GM23248 (cell line): ENCODE measurements at regions not wholly inside any gene's neighbourhood (a gene's known extent, or its start where the extent isn't known, plus 50 kb on each side); places are given as distances from the start of the nearest gene placed in this dataset.
"Not testable (repeated sequence)": the region's sequence is repeated elsewhere in the genome, so short reads cannot be mapped to it uniquely, and the experiment has no call there.

Experiments used
- EZH2 ChIP-seq: fragments of 200-600 bp; sonication (generic); IDR thresholded peaks from 2 replicates; pipeline ENCODE4 v1.6.1; 2018; ENCODE audit warnings: antibody characterized with exemption, mild to moderate bottlenecking; ENCODE audit not compliant: insufficient read depth, poor library complexity, severe bottlenecking
- EZH2phosphoT487 ChIP-seq: fragments of 200-600 bp; sonication (generic); IDR thresholded peaks from 2 replicates; pipeline ENCODE4 v1.6.1; 2018; ENCODE audit warnings: antibody characterized with exemption, moderate library complexity, mild to moderate bottlenecking, low read depth; ENCODE audit not compliant: insufficient read depth

DNA sequence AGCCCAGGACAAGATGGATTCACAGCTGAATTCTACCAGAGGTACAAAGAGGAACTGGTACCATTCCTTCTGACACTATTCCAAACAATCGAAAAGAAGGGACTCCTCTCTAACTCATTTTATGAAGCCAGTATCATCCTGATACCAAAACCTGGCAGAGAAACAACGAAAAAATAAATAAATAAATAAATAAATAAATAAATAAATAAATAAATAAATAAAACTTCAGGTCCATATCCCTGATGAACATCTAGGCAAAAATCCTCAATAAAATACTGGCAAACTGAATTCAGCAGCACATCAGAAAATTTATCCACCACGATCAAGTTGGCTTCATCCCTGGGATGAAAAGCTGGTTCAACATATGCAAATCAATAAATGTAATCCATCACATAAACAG is 1272.1 kb downstream of the FAM133A start:
- not testable (repeated sequence) for TF ChIP-seq EZH2, EZH2phosphoT487
